ENCODE measurements at regions not wholly inside any gene's neighbourhood (a gene's known extent, or its start where the extent isn't known, plus 50 kb on each side); places are given as distances from the start of the nearest gene placed in this dataset.

GRCh38 chr13:79932556-79932955 is 408.4 kb downstream of the SPRY2 start:
- TF ChIP-seq CTCF (IDR thresholded peaks at IDR 0.05) = no peak
- TF ChIP-seq POLR2A (IDR thresholded peaks at IDR 0.05) = no peak
